ENCODE measurements at regions not wholly inside any gene's neighbourhood (a gene's known extent, or its start where the extent isn't known, plus 50 kb on each side); places are given as distances from the start of the nearest gene placed in this dataset.
"Not testable (repeated sequence)": the region's sequence is repeated elsewhere in the genome, so short reads cannot be mapped to it uniquely, and the experiment has no call there.

GRCh38 chr16:29200681-29201080, 205.8 kb downstream of the NPIPB11 start:
- not testable (repeated sequence) for H3K9me3 ChIP-seq, H3K27me3 ChIP-seq, DNase-seq, H3K4me1 ChIP-seq, H3K36me3 ChIP-seq, H3K4me3 ChIP-seq
- peak overlapping the region in 1 of 4 donors; percentile 69 for H3K27ac ChIP-seq

- not testable (repeated sequence) for H3K4me1 ChIP-seq, H3K9me3 ChIP-seq, H3K27me3 ChIP-seq, H3K4me3 ChIP-seq, H3K36me3 ChIP-seq
- H3K27ac ChIP-seq, result peak overlapping the region in 1 of 4 donors; percentile 69
- peak in 2 of 3 donors; percentile 36 to 37 for DNase-seq
Observed at GRCh38 chr16:29200135-29200601, 206.3 kb downstream of the NPIPB11 start.

- H3K4me3 ChIP-seq, H3K27me3 ChIP-seq, H3K36me3 ChIP-seq, H3K4me1 ChIP-seq, H3K9me3 ChIP-seq: not testable (repeated sequence)
- peak overlapping the region in 3 of 4 donors; percentile 17 to 69 (median 31) for H3K27ac ChIP-seq
- peak in 2 of 3 donors; percentile 23 to 45 for DNase-seq
Observed at GRCh38 chr16:29199626-29200025, 206.9 kb downstream of the NPIPB11 start.

- DNase-seq, result peak in 2 of 3 donors; percentile 40 to 43
- Histone ChIP-seq H3K4me3 (no peak overlapping the region), H3K27me3 (no peaks in the 10 kb centered on the region), H3K4me1 (no peaks in the 10 kb centered on the region), H3K9me3 (no peaks in the 10 kb centered on the region), H3K36me3 (no peaks in the 10 kb centered on the region), H3K27ac (peak overlapping the region in 3 of 4 donors; percentile 17 to 69 (median 31))
- no peak for TF ChIP-seq POLR2A (IDR thresholded peaks at IDR 0.05)
- TF ChIP-seq CTCF (IDR thresholded peaks at IDR 0.05), result no peak
Observed at GRCh38 chr16:29198731-29199521, 207.6 kb downstream of the NPIPB11 start.

- Histone ChIP-seq H3K4me1 (no peaks in the 10 kb centered on the region), H3K27me3 (no peaks in the 10 kb centered on the region), H3K9me3 (no peaks in the 10 kb centered on the region), H3K4me3 (no peak overlapping the region), H3K36me3 (no peaks in the 10 kb centered on the region), H3K27ac (peak overlapping the region in 1 of 4 donors; percentile 69)
- TF ChIP-seq CTCF (IDR thresholded peaks at IDR 0.05) (no peak), POLR2A (IDR thresholded peaks at IDR 0.05) (no peak)
- DNase-seq, result peak in 2 of 3 donors; percentile 4 to 30
Observed at GRCh38 chr16:29198231-29198630, 208.3 kb downstream of the NPIPB11 start.

GRCh38 chr16:29197494-29198100, 208.9 kb downstream of the NPIPB11 start:
- not testable (repeated sequence) for H3K9me3 ChIP-seq, H3K27me3 ChIP-seq, H3K36me3 ChIP-seq, H3K4me1 ChIP-seq, H3K4me3 ChIP-seq, H3K27ac ChIP-seq
- peak in 1 of 3 donors; percentile 7 for DNase-seq

- not testable (repeated sequence) for H3K27ac ChIP-seq, H3K36me3 ChIP-seq, H3K9me3 ChIP-seq, H3K4me1 ChIP-seq, H3K27me3 ChIP-seq, H3K4me3 ChIP-seq
- DNase-seq, result peak in 1 of 3 donors; percentile 4
Observed at GRCh38 chr16:29196746-29197145, 209.8 kb downstream of the NPIPB11 start.

GRCh38 chr16:29195116-29195872, 210.4 kb downstream of the LAT start:
- DNase-seq, result peak in 2 of 3 donors; percentile 16 to 53
- not testable (repeated sequence) for H3K9me3 ChIP-seq, H3K4me1 ChIP-seq, H3K27me3 ChIP-seq, H3K4me3 ChIP-seq, H3K36me3 ChIP-seq
- H3K27ac ChIP-seq, result peak overlapping the region in 1 of 4 donors; percentile 35

GRCh38 chr16:29194185-29194844, 209.5 kb downstream of the LAT start:
- H3K36me3 ChIP-seq, H3K9me3 ChIP-seq, H3K4me1 ChIP-seq, H3K4me3 ChIP-seq, H3K27me3 ChIP-seq: not testable (repeated sequence)
- peak; percentile 3 to 18 (median 7) for DNase-seq
- peak overlapping the region in 1 of 4 donors; percentile 35 for H3K27ac ChIP-seq

- not testable (repeated sequence) for H3K4me1 ChIP-seq, H3K27me3 ChIP-seq, H3K36me3 ChIP-seq, H3K9me3 ChIP-seq, H3K4me3 ChIP-seq
- DNase-seq, result peak in 2 of 3 donors; percentile 14 to 18
- peak overlapping the region in 1 of 4 donors; percentile 35 for H3K27ac ChIP-seq
Observed at GRCh38 chr16:29193634-29194033, 208.8 kb downstream of the LAT start.

GRCh38 chr16:29193248-29193574, 208.4 kb downstream of the LAT start:
- H3K27me3 ChIP-seq, H3K9me3 ChIP-seq, H3K36me3 ChIP-seq, H3K4me3 ChIP-seq, H3K4me1 ChIP-seq: not testable (repeated sequence)
- peak in 1 of 3 donors; percentile 26 for DNase-seq
- peak overlapping the region in 1 of 4 donors; percentile 35 for H3K27ac ChIP-seq
